ENCODE measurements at regions not wholly inside any gene's neighbourhood (a gene's known extent, or its start where the extent isn't known, plus 50 kb on each side); places are given as distances from the start of the nearest gene placed in this dataset.

DNA sequence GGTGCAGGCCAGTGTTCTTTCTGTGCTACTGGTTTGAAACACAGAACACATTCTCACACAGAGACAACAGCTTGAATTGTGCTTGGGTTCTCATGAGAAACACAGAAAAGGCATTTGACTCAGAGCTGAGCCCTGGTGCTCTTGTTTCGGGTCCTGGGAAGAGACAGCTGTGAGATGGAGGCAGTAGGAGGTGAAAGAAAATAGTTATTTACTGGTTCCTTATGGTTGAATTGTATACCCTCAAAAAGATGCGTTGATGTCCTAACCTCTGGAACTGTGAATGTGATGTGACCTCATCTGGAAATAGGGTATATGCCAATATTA lies 87.1 kb upstream of the RPS6KA2 start:
- H3K9ac ChIP-seq (ENCODE audit: insufficient read depth, low read depth, low read length), result no peak overlapping the region
- H3K9me3 ChIP-seq (ENCODE audit: low read length), result no peaks in the 10 kb centered on the region
- ChIA-PET CTCF (ENCODE audit: low intra/inter-chr PET ratio, low total read pairs) (no interaction called here), POLR2A (no interaction called here)
- BruUV-seq (replicated peaks), result no TSS peak
- in situ Hi-C loops (cut with HindIII; ENCODE audit: extremely low pct_ligation_motif_present, low pct_unique_long_range_greater_than_20kb), result no loop called here
- no peak for TF ChIP-seq CCDC6 (CRISPR knock-in tag; IDR thresholded peaks at IDR 0.05)
- no peak for TF ChIP-seq ZNF564 (CRISPR knock-in tag; IDR thresholded peaks at IDR 0.05)
- TF ChIP-seq GZF1 (CRISPR knock-in tag; IDR thresholded peaks at IDR 0.05), result no peak
- no peak for TF ChIP-seq NR3C1 (CRISPR knock-in tag; IDR thresholded peaks at IDR 0.05)
- no peak for TF ChIP-seq ZBTB7A (CRISPR knock-in tag; IDR thresholded peaks at IDR 0.05)
- TF ChIP-seq NFATC3 (CRISPR knock-in tag; IDR thresholded peaks at IDR 0.05), result no peak
- TF ChIP-seq ZBTB33 (CRISPR knock-in tag; IDR thresholded peaks at IDR 0.05), result no peak
- TF ChIP-seq MTA1 (CRISPR knock-in tag; IDR thresholded peaks at IDR 0.05; ENCODE audit: borderline replicate concordance), result no peak
- no peak for TF ChIP-seq HOXA3 (CRISPR knock-in tag; IDR thresholded peaks at IDR 0.05)
- TF ChIP-seq SP2 (CRISPR knock-in tag; IDR thresholded peaks at IDR 0.05), result no peak
- no peak for TF ChIP-seq REL (CRISPR knock-in tag; conservative IDR thresholded peaks at IDR 0.05)
- no peak for TF ChIP-seq KLF16 (CRISPR knock-in tag; IDR thresholded peaks at IDR 0.05)
- TF ChIP-seq RBFOX2 (IDR thresholded peaks at IDR 0.05; ENCODE audit: low read depth, low read length), result no peak
- TF ChIP-seq THAP7 (CRISPR knock-in tag; IDR thresholded peaks at IDR 0.05), result no peak
- no peak for TF ChIP-seq ZFP36L2 (CRISPR knock-in tag; IDR thresholded peaks at IDR 0.05)
- TF ChIP-seq SAP130 (CRISPR knock-in tag; IDR thresholded peaks at IDR 0.05; ENCODE audit: low read depth), result no peak
- H3K27ac ChIP-seq (ENCODE audit: extremely low read length, insufficient read depth, low read length), result no peak overlapping the region
- ATAC-seq (no peak), DNase-seq (ENCODE audit: low spot score) (no peak), FAIRE-seq (no peak)
- no peak overlapping the region for H3K4me3 ChIP-seq (replicated peaks in 1 of 3; ENCODE audit: insufficient read depth in 1 of 3, low read depth in 2 of 3, low read length in 3 of 3)
- 31% methylated on average over 2 of the region's 2 CpGs for WGBS (ENCODE audit: low lambda C conversion rate)
- no peak overlapping the region for H2AFZ ChIP-seq (ENCODE audit: low read length)
- H3K36me3 ChIP-seq (replicated peaks in 1 of 2; ENCODE audit: control insufficient read depth in 1 of 2, insufficient read depth in 2 of 2, low read length in 2 of 2), result no peaks in the 10 kb centered on the region
- H3K4me1 ChIP-seq (ENCODE audit: insufficient read depth, low read length), result no peaks in the 10 kb centered on the region
- H3K27me3 ChIP-seq (ENCODE audit: control insufficient read depth in 1 of 2, insufficient read depth in 2 of 2, low read length in 2 of 2), result peaks cover 3 to 62% of the 10 kb centered on the region in 2 experiments; a peak in 4 of 5 replicates
- H4K20me1 ChIP-seq (ENCODE audit: insufficient read depth, low read length), result peaks cover 4% of the 10 kb centered on the region; the same call in 1 of the 2 replicates
- intact Hi-C loops (cut with micrococcal nuclease; ENCODE audit: unreplicated experiment), result no loop called here
- H3K79me2 ChIP-seq (ENCODE audit: insufficient read depth, low read length), result no peaks in the 10 kb centered on the region
- no peak overlapping the region for H3K4me2 ChIP-seq (ENCODE audit: low read depth, low read length)

Measured in HepG2 (cell line).